H1 (cell line): ENCODE measurements at regions not wholly inside any gene's neighbourhood (a gene's known extent, or its start where the extent isn't known, plus 50 kb on each side); places are given as distances from the start of the nearest gene placed in this dataset.

Experiments used
- EP300 ChIP-seq, 2 experiments: IDR thresholded peaks; 1 replicate in 1 of 2; 2 replicates in 1 of 2; pipeline ENCODE4 v1.6.1; 2011 to 2012; ENCODE audit warnings: low read depth in 2 of 2, low read length in 2 of 2, mild to moderate bottlenecking in 2 of 2, borderline replicate concordance in 1 of 2, inconsistent platforms in 1 of 2, moderate library complexity in 1 of 2
- EZH2 ChIP-seq: fragments of 200-600 bp; sonication (generic); IDR thresholded peaks from 2 replicates; pipeline ENCODE4 v1.7.1; 2012; ENCODE audit warnings: low read depth, mild to moderate bottlenecking, moderate library complexity, low read length, inconsistent platforms; ENCODE audit not compliant: severe bottlenecking
- GTF2F1 ChIP-seq: IDR thresholded peaks from 2 replicates; pipeline ENCODE4 v1.6.1; 2012; ENCODE audit warnings: low read depth, low read length, improper control_type of control experiment, borderline replicate concordance
- NRF1 ChIP-seq: IDR thresholded peaks from 2 replicates; pipeline ENCODE4 v1.6.1; 2011; ENCODE audit warnings: mild to moderate bottlenecking, low read depth, low read length, improper control_type of control experiment
- POLR2AphosphoS5 ChIP-seq: IDR thresholded peaks from 2 replicates; pipeline ENCODE4 v1.6.1; 2011; ENCODE audit warnings: low read depth, low read length
- ZNF274 ChIP-seq: IDR thresholded peaks from 2 replicates; pipeline ENCODE4 v1.7.0; 2012; ENCODE audit warnings: low read length, borderline replicate concordance; ENCODE audit errors: extremely low read depth
- TF ChIP-seq, protein P1 (sequence below), 3 experiments: IDR thresholded peaks; 1 replicate in 2 of 3; 2 replicates in 1 of 3; pipeline versions ENCODE4 v1.5.1 to v1.6.1; 2011; ENCODE audit warnings: low read length in 3 of 3, mild to moderate bottlenecking in 3 of 3, inconsistent platforms in 2 of 3, low read depth in 1 of 3, moderate library complexity in 1 of 3; ENCODE audit not compliant: insufficient read depth in 1 of 3; ENCODE audit errors: control extremely low read depth in 1 of 3

DNA sequence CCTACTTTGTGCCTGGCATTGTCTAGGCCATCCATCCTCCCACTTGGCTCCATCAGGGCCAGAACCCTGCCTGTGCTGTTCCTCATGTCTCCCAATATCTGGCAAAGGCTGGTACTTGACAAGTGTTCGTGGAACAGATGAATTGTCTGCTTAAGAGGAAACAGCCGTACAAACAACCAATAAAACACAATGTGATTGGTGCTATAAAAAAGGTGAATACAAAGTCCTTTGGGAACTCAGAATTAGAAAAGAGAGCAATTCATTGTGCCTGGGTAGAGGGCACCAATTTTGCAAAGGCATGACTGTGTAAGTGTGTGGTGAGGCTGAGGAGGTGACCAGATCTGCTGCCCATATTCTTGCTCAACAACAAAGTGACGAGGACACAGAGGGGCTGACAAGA lies 164.5 kb upstream of the PPP2R3A start:
- TF ChIP-seq ZNF274 (no peak), NRF1 (no peak), GTF2F1 (no peak), POLR2AphosphoS5 (no peak), EZH2 (no peak), EP300 (IDR thresholded peaks at IDR 0.05; ENCODE audit: borderline replicate concordance in 1 of 2, low read depth in 2 of 2, low read length in 2 of 2) (no peak)
- TF ChIP-seq, protein P1, sequence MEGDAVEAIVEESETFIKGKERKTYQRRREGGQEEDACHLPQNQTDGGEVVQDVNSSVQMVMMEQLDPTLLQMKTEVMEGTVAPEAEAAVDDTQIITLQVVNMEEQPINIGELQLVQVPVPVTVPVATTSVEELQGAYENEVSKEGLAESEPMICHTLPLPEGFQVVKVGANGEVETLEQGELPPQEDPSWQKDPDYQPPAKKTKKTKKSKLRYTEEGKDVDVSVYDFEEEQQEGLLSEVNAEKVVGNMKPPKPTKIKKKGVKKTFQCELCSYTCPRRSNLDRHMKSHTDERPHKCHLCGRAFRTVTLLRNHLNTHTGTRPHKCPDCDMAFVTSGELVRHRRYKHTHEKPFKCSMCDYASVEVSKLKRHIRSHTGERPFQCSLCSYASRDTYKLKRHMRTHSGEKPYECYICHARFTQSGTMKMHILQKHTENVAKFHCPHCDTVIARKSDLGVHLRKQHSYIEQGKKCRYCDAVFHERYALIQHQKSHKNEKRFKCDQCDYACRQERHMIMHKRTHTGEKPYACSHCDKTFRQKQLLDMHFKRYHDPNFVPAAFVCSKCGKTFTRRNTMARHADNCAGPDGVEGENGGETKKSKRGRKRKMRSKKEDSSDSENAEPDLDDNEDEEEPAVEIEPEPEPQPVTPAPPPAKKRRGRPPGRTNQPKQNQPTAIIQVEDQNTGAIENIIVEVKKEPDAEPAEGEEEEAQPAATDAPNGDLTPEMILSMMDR (IDR thresholded peaks at IDR 0.05; ENCODE audit: control extremely low read depth in 1 of 3, insufficient read depth in 1 of 3, low read depth in 1 of 3, low read length in 3 of 3): no peak
